HAP-1 (cell line): ENCODE measurements at regions not wholly inside any gene's neighbourhood (a gene's known extent, or its start where the extent isn't known, plus 50 kb on each side); places are given as distances from the start of the nearest gene placed in this dataset.

Source experiments
- DNase-seq, 2 experiments: peaks; one replicate each; pipeline ENCODE4 v3.0.0-alpha.2; 2016 to 2020; ENCODE audit warnings: low spot score in 2 of 2
- H3K27me3 ChIP-seq: fragments of 250-450 bp; sonication (Bioruptor Pico); 2 replicates; pipeline ENCODE4 v1.5.1; 2020; ENCODE audit warnings: low read depth, mild to moderate bottlenecking, moderate library complexity
- H3K36me3 ChIP-seq: fragments of 250-450 bp; sonication (Bioruptor Pico); replicated peaks from 2 replicates; pipeline ENCODE4 v1.5.1; 2020; ENCODE audit warnings: mild to moderate bottlenecking
- H3K4me1 ChIP-seq: fragments of 250-450 bp; sonication (Bioruptor Pico); 2 replicates; pipeline ENCODE4 v1.5.1; 2020; ENCODE audit warnings: mild to moderate bottlenecking
- H3K4me3 ChIP-seq: fragments of 250-450 bp; sonication (Bioruptor Pico); 2 replicates; pipeline ENCODE4 v1.5.1; 2020; ENCODE audit warnings: mild to moderate bottlenecking, moderate library complexity
- H3K9me3 ChIP-seq: fragments of 250-450 bp; sonication (Bioruptor Pico); 2 replicates; pipeline ENCODE4 v1.5.1; 2020; ENCODE audit warnings: mild to moderate bottlenecking, moderate library complexity
- in situ Hi-C: fragments of 300-500 bp; cut with MboI; formaldehyde crosslinking; loops from 3 replicates; pipeline ENCODE4 v1.14.3; 2020; ENCODE audit warnings: low sequenced_read_pairs, inconsistent platforms, mixed read lengths

DNA sequence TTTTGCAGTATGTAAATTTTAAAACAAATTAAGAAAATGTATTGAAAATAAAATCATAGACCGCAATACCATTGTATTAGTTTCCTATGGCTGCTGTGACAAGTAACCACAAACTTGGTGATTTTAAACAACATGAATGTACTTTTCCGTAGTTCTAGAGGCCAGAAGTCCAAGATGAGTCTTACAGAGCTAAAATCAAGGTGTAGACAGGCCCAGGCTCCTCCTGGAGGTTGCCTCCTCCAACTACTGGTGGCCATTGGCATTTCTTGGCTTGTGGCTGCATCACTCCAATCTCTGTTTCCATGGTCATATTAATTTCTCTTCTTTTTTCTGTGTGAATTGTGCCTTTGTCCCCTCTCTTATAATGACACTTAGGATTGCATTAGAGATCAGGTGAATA lies 59.2 kb upstream of the ETAA1 start:
- in situ Hi-C loops, result no loop called here
- DNase-seq, result no peak
- Histone ChIP-seq H3K36me3 (no peaks in the 10 kb centered on the region), H3K27me3 (peaks cover 20% of the 10 kb centered on the region), H3K4me1 (no peaks in the 10 kb centered on the region), H3K4me3 (no peak overlapping the region), H3K9me3 (no peaks in the 10 kb centered on the region)

DNA sequence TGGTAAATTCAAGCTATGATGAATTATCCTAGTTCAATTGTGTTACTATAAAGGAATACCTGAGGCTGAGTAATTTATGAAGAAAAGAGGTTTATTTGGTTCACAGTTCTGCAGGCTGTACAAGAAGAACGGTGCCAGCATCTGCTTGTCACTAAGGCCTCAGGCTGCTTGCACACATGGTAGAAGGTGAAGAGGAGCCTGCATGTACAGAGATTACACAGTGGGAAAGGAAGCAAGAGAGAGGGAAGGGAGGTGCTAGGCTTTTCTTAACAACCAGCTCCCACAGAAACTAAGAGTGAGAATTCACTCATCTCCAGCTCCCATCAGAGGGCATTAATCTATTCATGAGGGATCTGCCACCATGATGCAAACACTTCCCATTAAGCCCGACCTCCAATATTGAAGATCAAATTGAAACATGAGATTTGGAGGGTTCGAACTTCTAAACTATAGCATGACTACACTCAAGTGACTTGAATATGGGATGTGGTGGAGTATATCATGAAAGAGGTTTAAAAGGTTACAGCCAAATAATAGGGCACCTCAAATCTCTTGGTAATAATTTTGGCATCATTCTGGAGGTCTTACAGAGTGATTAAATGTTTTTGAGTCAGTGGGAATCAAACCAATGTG lies 58.4 kb upstream of the ETAA1 start:
- Histone ChIP-seq H3K9me3 (no peaks in the 10 kb centered on the region), H3K27me3 (peaks cover 19% of the 10 kb centered on the region), H3K4me3 (no peak overlapping the region), H3K36me3 (no peaks in the 10 kb centered on the region), H3K4me1 (no peaks in the 10 kb centered on the region)
- in situ Hi-C loops, result no loop called here
- no peak for DNase-seq

DNA sequence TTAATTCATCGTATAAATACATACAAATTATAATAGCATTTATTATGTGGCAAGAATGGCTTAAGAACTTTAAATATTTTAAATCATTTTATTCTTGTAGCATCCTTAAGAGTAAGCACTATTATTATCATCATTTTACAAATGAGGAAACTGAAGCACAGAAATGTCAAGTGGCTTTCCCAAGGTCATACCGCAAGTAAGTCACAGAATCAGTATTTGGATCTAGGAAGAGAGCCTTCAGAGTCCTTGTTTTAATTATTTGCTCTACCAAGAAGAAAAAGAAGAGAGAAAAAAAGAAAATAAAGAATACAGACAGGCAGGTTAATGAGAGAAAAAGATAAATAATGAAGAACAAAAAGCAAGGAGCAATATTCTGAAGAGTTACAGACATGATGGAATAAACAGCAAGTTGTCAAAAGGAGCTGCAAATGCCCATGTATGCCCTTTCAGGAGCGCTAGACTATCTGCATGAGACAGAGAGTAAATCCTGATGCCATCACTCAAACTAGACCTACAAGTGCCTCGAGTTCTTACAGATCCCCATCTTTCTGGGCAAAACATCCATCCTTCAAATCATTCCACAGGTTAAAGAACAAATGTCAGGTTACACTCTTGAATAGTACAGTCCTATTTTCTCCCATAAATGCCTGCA lies 57.8 kb upstream of the ETAA1 start:
- Histone ChIP-seq H3K9me3 (no peaks in the 10 kb centered on the region), H3K27me3 (peaks cover 19% of the 10 kb centered on the region), H3K4me1 (no peaks in the 10 kb centered on the region), H3K36me3 (no peaks in the 10 kb centered on the region), H3K4me3 (no peak overlapping the region)
- no peak for DNase-seq
- in situ Hi-C loops, result no loop called here

GRCh38 chr2:67340133-67341011 lies 56.8 kb upstream of the ETAA1 start:
- H3K4me3 ChIP-seq, result no peak overlapping the region
- in situ Hi-C loops, result no loop called here
- no peaks in the 10 kb centered on the region for H3K4me1 ChIP-seq
- DNase-seq, result no peak
- no peaks in the 10 kb centered on the region for H3K36me3 ChIP-seq
- no peaks in the 10 kb centered on the region for H3K9me3 ChIP-seq
- H3K27me3 ChIP-seq, result peaks cover 19% of the 10 kb centered on the region

DNA sequence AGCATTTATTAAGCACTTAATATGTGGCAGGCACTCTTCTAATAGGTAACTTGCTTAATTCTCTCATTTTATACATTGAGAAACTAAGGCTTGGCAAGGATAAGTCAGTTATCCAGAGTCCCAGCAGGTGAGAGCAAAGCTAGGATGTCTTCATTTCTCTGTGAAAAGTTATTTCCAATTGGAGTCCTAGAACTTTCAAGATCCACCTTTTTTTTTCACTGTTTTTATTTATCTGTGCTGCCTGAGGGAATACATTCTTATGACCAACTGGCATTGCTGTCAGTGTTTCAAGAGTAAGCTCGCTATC lies 56.2 kb upstream of the ETAA1 start:
- in situ Hi-C loops, result no loop called here
- no peak for DNase-seq
- no peaks in the 10 kb centered on the region for H3K9me3 ChIP-seq
- H3K4me3 ChIP-seq, result no peak overlapping the region
- H3K27me3 ChIP-seq, result peaks cover 19% of the 10 kb centered on the region
- no peaks in the 10 kb centered on the region for H3K36me3 ChIP-seq
- no peaks in the 10 kb centered on the region for H3K4me1 ChIP-seq

- DNase-seq, result no peak
- no peak overlapping the region for H3K4me3 ChIP-seq
- in situ Hi-C loops, result no loop called here
- no peaks in the 10 kb centered on the region for H3K4me1 ChIP-seq
- peaks cover 19% of the 10 kb centered on the region for H3K27me3 ChIP-seq
- no peaks in the 10 kb centered on the region for H3K36me3 ChIP-seq
- H3K9me3 ChIP-seq, result no peaks in the 10 kb centered on the region
These were observed 55.8 kb upstream of the ETAA1 start for GRCh38 chr2:67341336-67341735.

DNA sequence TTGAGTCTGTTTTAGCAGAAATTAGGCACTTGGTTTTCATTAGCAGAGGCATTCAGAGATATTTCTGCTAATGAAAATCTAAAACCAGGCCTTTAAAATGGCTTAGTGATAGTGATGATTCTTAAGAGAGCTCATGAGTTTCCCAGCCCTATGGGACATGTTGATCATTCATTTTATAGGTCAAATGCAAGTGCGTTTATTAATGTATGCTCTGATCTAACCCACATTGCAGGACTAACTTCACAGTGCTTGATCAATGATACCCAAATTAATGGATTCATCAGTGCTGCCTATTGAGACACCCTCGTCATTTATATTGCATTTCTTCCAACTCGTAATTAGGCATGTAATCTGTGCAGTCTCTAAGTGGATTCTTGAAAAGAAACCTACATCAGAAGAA lies 54.7 kb upstream of the ETAA1 start:
- no peak for DNase-seq
- no peak overlapping the region for H3K4me3 ChIP-seq
- H3K36me3 ChIP-seq, result no peaks in the 10 kb centered on the region
- peaks cover 19% of the 10 kb centered on the region for H3K27me3 ChIP-seq
- H3K9me3 ChIP-seq, result no peaks in the 10 kb centered on the region
- in situ Hi-C loops, result no loop called here
- no peaks in the 10 kb centered on the region for H3K4me1 ChIP-seq

DNA sequence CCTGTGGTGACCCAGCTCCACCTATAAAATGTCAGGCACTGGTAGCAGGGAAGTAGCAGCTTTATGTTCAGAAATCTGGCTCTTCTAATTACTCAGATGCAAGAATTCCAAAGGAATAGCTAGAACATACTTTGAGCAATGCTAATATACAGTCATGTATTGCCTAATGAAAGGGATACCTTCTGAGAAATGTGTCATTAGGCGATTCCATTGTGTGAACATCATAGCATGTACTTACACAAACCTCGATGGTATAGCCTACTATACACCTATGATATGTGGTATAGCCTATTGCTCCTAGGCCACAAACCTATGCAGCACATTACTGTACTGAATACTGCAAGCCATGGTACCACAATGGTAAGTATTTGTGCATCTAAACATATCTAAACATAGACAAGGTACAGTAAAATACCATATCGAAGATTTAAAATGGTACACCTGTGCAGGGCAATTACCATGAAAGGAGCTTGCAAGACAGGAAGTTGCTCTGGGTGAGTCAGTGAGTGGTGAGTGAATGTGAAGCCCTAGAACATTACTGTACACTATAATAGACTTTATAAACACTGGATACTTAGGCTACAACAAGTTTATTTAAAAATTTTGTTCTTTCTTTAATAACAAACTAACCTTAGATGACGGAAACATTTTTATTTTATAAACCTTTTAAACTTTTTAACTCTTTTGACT lies 50.3 kb upstream of the ETAA1 start:
- Histone ChIP-seq H3K9me3 (no peaks in the 10 kb centered on the region; the same call in 1 of the 2 replicates), H3K4me3 (no peak overlapping the region), H3K4me1 (no peaks in the 10 kb centered on the region), H3K27me3 (peaks cover 9% of the 10 kb centered on the region), H3K36me3 (no peaks in the 10 kb centered on the region)
- no peak for DNase-seq
- in situ Hi-C loops, result no loop called here
